Stimulated activated CD8-positive, alpha-beta memory T cell treated with anti-CD3 and anti-CD28 coated beads, Interleukin-7, amount 100 ng/mL, for 4 hours (primary cell): ENCODE measurements at regions not wholly inside any gene's neighbourhood (a gene's known extent, or its start where the extent isn't known, plus 50 kb on each side); places are given as distances from the start of the nearest gene placed in this dataset.
"Not testable (repeated sequence)": the region's sequence is repeated elsewhere in the genome, so short reads cannot be mapped to it uniquely, and the experiment has no call there.

Source experiments
- DNase-seq, 2 donors: peaks; one replicate each; pipeline ENCODE4 v3.0.0-alpha.2; 2020; ENCODE audit warnings: low read depth in 2 of 2

DNA sequence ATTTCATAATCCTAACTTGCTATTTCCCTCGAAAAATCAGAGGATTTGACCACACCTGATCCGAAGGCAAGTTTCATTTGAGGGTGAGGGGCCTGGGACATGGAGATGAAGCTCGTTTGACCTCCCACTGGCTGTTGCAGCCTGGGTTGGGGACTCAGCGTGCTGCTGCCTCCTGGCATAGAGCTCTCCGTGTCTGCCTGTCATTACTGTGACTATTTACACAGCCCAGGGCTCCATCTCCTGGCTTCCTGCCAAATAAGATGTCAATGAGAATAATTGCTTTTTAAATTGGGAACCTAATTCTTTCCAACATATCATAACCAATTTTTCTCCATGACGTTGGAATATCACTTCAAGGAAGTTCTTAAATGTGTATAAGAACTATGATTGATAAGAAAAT is 139.3 kb upstream of the COBL start:
- no peak for DNase-seq

DNA sequence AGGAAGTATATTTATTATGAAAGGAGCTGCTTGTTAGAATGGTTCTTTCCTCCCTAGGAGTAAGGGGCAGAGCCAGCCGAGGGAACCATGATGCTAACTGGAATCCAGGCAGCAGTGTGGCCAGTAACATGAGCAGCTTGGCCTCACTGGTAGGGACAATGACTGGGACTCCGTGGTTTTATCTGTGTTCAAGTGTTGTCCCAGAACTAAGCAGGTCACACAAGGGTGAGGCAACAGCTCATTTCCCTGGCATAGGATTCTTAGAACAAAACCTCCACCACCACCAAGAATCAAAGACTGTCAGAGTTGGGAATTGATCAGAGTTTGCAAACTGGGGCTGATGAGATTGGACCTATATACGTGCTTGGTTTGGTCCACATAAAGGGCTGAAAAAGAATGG is 138.9 kb upstream of the COBL start:
- no peak for DNase-seq

DNA sequence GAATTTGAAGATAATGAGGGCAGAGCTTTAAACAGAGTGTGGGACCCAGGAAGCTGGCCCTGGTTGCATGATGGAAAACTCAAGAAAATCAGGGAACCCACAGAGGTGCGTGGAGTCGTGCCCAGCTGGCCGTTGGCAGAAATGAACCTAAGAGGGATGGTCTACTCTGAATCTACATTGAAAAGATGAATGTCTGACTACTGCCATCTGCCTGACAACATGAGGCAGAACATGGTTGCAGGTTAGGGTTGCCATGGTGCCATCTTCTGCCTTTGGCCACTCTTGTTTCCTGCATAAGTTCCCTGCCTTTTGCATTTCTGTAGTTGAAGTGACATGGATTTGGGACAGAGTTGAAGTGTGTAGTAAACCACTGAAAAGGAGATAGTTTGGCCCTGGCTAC is 138.5 kb upstream of the COBL start:
- no peak for DNase-seq

DNA sequence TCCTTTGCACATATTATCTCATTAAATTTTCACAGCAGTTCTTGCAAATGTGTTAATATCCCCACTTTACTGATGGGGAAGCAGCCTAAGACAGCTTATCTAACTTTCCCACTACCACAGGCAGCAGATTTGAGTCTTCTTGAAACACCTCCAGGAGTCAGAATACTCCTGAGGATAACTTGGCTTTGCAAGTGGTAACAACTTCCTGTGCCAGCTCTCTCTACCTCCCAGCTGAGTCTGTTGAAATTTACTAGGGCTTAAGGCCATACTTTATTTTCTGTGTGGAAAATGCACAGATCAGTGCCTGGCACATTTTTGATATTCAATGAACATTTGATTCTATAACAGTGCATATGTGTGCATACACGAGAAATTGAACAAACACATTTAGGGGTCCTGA is 136.1 kb upstream of the COBL start:
- DNase-seq: no peak

DNA sequence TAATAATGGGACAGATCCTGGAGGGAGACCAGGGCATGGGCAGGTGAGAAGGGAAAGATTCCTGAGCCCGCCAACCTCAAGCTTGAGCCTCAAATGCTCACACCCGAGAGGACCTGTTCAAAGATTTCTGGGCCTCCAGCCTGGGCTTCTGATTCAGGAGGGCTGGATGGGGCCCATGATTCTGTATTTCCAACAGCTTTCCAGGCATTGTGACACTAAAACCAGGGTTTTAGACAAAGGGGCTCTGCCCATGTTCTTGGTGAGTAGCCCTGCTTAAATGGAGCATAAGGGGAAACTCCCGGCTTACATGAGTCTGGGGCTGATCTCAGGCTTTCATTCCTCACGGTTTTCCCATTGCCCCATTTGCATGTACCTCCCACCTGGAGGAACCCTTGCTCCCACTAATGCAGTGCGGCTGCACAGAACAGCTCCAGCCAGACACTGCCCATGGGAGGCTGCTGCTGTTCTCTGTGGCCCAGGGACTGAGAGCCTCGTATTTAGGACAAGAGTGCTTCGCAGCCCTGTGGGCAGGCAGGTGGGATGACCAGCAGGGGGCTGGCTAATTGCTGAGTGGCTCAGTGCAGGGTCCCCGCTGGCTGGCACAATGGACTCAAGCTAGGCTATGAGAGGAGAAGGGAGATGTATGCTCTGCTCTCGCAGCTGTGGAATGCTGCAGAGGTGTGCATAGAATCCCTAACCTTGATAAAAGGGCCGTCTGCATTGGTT is 135.3 kb upstream of the COBL start:
- no peak for DNase-seq

DNA sequence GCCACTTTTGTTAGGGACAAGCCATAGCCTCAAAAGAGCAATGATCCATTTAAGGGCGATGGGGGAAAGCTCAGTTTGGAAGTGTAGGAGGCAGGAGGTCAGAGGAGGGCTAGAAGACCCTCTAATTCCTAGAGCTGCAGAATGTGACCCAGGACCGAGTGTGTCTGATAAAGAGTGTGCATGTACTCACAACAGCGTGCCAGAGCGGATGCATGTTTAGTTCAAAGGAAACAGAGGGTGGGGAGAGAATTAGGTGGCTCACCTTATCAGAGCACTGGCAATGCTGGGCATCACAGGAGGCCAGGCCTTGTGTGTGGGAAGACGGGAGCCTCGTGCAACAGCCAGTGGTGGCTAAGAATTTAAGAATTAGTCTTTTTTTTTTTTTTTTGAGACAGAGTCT is 133.9 kb upstream of the COBL start:
- DNase-seq: no peak

DNA sequence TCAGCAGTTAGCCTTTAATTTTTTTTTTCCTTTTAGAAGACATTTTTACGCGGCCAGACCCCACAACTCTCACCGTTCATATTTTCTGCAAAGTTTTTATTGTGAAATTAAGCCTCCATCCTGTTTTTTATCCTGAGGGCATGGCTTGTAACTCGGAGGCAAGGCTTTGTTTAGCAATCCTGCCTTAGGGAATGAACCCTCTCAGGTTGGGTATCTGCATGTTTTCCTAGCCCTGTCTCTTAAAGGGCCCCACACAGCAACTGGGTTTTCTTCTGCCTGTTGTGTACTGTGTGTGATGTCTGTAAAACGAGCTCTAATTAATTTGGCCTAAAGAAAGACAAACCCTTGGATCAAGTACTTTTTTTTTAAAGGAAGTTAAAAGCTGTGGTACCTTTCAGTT is 130.2 kb upstream of the COBL start:
- no peak for DNase-seq

DNA sequence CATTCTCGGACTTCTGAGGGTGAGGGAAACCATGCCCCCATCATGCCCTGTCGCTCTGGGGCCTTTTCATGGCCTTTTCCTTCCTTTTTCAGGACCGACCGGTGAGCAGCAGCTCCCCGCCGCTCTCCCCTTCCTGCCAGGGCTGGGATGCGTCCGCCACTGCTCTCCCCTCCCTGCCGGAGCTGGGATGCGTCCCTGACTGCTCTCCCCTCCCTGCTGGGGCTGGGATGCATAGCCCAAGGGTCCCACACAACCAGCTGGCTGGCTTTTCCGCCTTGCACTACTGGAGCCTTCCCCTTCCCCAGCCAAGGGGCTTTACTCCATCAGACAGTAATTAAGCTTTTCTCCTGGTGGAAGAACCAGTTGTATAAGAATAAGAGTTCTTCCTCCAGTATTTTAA is 129.7 kb upstream of the COBL start:
- no peak for DNase-seq

DNA sequence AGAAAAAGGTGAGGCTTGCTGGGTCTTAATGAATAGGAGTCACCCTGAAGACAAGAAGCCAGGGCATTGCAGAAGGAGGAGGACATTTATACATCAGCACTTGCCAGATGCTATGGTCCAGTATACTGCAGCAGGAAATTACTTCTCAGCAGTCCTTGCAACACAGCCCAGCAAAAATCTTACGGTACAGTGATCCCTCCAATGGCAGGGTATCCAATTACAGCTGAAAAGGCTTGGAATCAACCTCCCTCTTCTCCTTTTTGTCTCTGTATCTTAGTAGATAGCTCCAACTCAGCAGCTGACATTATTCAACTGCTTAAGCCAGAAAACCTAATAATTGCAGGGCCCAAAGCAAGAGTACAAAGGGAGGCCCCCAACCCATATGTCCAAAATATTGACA is 128.3 kb upstream of the COBL start:
- no peak for DNase-seq

DNA sequence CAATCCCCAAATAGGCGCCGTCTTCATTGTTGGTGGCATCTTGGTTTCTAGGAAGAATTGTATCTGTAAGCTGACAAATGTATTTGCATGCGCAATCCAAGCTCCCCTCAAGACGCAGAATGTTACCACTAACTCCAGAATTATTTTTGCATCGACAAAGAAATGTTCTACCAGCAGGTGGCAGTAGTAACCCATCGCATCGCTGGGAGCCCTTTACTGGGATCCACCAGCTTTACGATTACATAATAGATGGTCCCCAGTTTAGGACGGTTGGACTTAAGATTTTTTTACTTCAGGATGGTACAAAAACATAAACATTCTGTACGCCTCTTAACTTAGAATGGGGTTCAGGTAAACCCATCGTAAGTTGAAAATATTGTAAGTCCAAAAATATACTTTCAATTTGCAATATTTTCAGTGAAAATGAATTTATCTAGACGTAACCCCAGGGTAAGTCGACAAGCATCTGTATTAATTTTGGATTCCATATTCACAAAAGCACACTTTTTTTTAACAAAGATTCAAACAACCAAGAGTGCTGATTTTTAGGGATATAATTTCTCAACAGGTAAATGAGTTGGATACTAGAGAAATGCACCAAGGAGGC is 114.0 kb upstream of the COBL start:
- peak in 1 of 2 donors; percentile 2 for DNase-seq

DNA sequence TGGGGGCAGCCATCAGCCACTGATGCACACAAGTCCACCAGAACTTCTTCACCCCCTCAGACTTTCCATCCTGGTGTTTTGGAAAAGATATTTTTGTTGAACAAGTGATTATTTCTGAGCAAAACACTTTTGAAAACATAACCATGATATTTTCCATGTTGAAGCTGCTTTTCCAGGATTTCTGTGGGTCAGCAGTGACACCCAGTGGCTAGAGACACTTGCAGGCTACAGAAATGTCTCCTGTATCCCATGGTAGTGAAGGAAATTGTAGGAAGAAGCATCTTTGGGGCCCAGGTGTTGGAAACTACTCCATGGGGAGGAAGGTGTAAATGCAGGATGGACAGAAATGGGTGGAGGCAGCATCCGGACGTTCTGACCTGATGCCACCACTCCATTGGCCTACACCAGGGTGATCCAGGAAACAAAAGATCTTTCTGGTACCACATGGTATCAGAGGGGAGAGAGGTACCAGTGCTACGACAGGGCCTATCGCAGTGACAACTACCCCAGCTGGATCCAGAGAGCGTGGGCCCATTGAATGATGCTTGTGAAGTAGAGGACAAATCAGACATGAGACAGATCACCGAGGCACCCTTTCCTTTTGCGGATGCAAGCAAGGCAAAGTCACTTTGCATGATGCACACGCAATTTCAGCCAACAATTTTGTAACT is 111.7 kb upstream of the COBL start:
- no peak for DNase-seq

DNA sequence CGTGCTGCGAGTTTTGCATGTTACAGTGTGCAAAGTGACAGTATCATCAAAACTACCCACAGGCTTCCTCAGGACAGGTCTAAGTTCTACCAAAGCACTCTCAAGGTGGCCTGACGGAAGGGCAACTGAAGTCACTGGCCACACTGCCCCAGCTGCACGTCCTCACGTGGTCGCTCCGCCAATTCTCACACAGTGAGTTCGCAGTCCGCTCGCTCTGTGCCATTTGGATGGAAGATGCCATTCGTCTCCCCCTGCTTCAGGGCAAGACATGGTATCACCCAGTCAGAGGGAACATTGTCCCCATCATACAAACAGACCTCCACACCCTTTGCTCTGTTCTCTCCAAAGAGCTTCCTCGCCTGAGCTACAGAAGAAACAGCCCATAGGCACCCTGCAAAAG is 109.6 kb upstream of the COBL start:
- DNase-seq: no peak

DNA sequence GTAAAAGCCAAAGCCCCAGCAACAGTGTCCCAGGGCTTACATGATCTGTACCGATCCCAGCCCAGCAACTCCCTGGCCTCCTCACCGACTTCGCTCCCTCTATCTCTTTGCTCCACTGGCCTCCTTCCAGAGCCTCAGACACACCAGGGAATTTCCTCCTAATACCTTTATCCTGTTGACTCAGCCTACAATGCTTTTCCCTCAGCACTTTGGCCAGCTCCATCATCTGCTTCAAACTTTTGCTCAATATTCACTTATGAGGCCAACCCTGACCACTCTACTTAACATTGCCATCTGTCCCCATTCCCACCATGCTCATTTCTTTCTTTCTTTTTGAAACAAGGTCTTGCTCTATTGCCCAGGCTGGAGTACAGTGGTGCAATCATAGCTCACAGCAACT is 93.3 kb upstream of the COBL start:
- not testable (repeated sequence) for DNase-seq

DNA sequence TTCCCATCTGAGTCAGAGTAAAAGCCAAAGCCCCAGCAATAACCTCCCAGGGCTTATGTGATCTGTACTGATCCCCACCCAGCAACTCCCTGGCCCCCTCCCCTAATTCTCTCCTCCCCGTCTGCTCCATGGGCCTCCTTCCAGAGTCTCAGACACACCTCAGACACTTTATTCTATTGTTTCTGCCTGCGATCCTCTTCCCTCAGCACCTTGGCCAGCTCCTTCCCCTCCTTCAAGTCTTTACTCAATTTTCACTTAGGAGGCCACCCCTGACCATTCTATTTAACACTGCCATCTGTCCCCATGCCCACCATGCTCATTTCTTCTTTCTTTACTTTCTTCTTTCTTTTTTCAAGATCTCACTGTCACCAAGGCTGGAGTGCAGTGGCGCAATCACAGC is 81.0 kb upstream of the COBL start:
- DNase-seq: not testable (repeated sequence)

DNA sequence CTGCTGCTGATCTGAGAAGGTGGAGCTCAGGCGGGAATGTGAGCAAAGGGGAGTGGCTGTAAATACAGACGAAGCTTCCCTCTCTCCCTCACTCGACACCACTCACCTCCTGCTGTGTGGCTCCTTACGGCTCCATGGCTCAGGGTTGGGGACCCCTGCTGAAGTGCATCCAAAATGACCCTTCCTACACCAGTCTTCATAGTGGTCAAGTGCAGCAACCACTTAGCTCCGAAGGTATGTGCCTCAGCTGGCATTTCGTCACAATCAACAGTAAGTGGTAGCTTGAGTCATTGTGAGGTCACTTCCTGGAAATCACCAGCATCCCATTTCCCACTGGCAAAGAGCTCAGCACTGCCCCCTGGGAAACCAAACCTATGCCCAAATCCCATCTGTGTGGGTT is 76.4 kb upstream of the COBL start:
- DNase-seq: not testable (repeated sequence)

DNA sequence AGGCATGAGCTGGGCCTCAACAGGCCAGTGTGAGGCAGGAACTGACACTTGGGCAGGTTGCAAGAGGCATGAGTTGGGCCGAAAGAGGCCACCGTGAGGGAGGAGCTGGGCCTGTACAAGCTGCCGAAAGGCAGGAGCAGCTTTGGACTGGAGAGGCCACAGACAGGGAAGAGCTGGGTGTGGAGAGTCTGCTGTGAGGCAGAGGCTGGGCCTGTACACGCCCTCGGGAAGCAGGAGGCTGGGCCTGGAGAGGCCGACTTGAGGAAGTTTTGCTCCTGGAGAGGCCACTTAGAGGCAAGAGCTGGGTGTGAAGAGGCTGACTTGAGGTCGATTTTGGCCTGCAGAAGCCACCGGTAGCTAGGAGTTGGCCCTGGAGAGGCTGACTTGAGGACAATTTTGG is 73.3 kb upstream of the COBL start:
- DNase-seq: not testable (repeated sequence)

DNA sequence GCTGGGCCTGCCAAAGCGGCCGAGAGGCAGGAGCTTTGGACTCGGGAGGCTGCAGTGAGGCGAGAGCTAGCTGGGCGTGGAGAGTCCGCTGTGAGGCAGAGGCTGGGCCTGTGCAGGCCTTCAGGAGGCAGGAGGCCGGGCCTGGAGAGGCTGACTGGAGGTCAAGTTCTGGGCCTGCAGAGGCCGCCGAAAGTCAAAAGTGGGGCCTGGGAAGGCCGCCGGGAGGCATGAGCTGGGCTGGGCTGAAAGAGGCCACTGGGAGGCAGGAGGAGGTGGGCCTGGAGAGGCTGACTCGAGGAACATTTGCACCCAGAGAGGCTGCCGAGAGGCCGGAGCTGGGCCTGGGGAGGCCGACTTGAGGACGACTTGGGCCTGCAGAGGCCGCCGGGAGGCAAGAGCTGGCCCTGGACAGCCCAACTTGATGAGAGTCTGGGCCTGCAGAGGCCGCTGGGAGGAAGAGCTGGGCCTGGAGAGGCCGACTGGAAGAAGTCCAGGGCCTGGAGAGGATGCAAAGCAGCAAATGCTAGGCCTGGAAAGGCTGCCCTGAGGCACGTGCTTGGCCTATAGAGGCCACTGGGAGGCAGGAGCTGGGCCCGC is 72.7 kb upstream of the COBL start:
- DNase-seq: not testable (repeated sequence)

DNA sequence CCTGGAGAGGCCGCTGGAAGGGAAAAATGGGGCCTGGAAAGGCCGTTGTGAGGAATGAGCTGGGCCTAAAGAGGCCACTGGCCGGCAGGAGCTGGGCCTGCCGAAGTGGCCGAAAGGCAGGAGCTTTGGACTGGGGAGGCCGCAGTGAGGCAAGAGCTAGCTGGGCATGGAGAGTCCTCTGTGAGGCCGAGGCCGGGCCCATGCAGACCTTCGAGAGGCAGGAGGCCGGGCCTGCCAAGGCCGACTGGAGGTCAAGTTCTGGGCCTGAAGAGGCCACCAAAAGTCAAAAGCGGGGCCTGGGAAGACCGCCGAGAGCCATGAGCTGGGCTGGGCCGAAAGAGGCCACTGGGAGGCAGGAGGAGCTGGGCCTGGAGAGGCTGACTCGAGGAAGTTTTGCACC is 71.6 kb upstream of the COBL start:
- not testable (repeated sequence) for DNase-seq

DNA sequence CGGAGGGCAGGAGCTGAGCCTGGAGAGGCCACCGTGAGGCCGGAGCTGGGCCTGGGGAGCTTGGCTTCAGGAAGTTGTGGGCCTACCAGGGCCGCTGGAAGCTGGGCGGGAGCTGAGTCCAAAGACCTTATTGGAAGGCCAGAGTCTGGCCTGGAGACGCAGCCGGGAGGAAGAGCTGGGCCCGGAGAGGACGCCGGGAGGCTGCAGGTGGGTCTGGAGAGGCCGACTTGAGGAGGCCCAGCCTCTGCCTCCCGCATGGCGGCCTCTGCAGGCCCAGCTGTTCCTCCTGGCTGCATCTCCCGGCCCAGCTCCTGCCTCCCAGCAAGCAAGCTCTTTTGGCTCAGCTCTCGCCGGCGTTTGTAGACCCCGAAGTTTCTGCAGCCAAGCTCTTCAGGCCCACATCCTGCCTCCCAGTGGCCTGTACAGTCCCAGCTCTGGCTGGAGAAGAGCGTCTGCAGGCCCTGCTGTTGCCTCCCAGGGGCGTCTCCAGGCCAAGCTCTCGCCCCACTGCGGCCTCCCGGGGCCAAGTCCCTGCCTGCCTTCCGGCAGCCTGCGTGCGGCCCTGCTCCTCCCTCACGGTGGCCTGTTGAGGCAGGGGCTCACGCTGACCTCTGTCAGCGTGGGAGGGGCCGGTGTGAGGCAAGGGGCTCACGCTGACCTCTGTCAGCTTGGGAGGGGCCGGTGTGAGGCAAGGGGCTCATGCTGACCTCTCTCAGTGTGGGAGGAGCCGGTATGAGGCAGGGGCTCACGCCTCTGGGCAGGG is 70.4 kb upstream of the COBL start:
- not testable (repeated sequence) for DNase-seq

DNA sequence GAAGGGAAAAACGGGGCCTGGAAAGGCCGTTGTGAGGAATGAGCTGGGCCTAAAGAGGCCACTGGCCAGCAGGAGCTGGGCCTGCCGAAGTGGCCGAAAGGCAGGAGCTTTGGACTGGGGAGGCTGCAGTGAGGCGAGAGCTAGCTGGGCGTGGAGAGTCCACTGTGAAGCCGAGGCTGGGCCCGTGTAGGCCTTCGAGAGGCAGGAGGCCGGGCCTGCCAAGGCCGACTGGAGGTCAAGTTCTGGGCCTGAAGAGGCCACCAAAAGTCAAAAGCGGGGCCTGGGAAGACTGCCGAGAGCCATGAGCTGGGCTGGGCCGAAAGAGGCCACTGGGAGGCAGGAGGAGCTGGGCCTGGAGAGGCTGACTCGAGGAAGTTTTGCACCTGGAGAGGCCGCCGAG is 69.6 kb upstream of the COBL start:
- not testable (repeated sequence) for DNase-seq

DNA sequence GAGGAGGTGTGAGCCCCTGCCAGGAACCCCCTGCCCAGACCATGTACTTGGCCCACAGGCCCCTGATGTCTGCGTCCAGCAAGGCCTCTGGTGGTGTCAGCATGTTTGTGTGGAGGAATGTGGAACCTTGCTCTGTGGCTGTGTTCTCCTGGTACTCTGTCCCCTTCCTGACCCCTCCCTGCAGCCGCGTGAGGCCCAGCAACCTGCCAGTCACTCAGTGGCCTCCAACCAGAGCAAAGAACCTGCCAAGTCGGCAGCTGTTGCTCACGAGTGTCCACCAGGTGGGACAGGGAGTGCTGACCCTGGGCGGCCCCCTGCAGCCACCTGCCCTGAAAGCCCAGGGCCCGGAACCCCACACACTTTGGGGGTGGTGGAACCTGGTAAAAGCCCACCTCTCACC is 65.6 kb upstream of the COBL start:
- not testable (repeated sequence) for DNase-seq
